Esophagus squamous epithelium (tissue), 5 donors: ENCODE measurements at regions not wholly inside any gene's neighbourhood (a gene's known extent, or its start where the extent isn't known, plus 50 kb on each side); places are given as distances from the start of the nearest gene placed in this dataset.

Source experiments
- DNase-seq: peaks from one replicate; lab custom pipeline; 2025; lab: John Stamatoyannopoulos, UW
- H3K27ac ChIP-seq, 4 donors: fragments of 200-600 bp; sonication (generic); one replicate each; pipeline ENCODE4 v1.5.1; 2016 to 2019; ENCODE audit warnings: mild to moderate bottlenecking in 1 of 4
- H3K27me3 ChIP-seq, 4 donors: fragments of 200-600 bp; sonication (generic); 1 replicate in 3 of 4; 2 replicates in 1 of 4; pipeline versions ENCODE4 v1.5.1 to v1.6.0; 2017 to 2021; ENCODE audit warnings: antibody characterized with exemption in 1 of 4
- H3K36me3 ChIP-seq, 3 donors: fragments of 200-600 bp; sonication (generic); one replicate each; pipeline ENCODE4 v1.5.1; 2016 to 2019
- H3K4me1 ChIP-seq, 3 donors: fragments of 200-600 bp; sonication (generic); one replicate each; pipeline ENCODE4 v1.5.1; 2017 to 2019
- H3K4me3 ChIP-seq, 4 donors: fragments of 200-600 bp; sonication (generic); 1 replicate in 3 of 4; 2 replicates in 1 of 4; pipeline ENCODE4 v1.5.1; 2016 to 2019; ENCODE audit warnings: mild to moderate bottlenecking in 2 of 4, moderate library complexity in 1 of 4
- H3K9me3 ChIP-seq, 3 donors: fragments of 200-600 bp; sonication (generic); one replicate each; pipeline ENCODE4 v1.5.1; 2016 to 2019
- CTCF ChIP-seq, 6 experiments: fragments of 450-650 bp in 4 of 6; fragments of 200-600 bp in 2 of 6; sonication (generic) in 2 of 6; IDR thresholded peaks; one replicate each; pipeline ENCODE4 v1.5.1; 2016 to 2019; ENCODE audit warnings: antibody characterized with exemption in 6 of 6, mild to moderate bottlenecking in 4 of 6, moderate library complexity in 4 of 6
- POLR2A ChIP-seq, 4 donors: fragments of 450-650 bp; IDR thresholded peaks; one replicate each; pipeline ENCODE4 v1.6.1; 2017; ENCODE audit warnings: antibody characterized with exemption in 4 of 4, mild to moderate bottlenecking in 4 of 4, moderate library complexity in 3 of 4
- WGBS, 2 donors: methylation state at CpG; one replicate each; pipeline ENCODE4 v1.1.5; 2018; 5-methylcytosine and 5-hydroxymethylcytosine counted together
- intact Hi-C: fragments of 100-400 bp; cut with DNase I; formaldehyde crosslinking; loops from one replicate; pipeline ENCODE4 v1.15.0; 2022
- donor health status: DM: yes; HTN: yes; CAD: no.

DNA sequence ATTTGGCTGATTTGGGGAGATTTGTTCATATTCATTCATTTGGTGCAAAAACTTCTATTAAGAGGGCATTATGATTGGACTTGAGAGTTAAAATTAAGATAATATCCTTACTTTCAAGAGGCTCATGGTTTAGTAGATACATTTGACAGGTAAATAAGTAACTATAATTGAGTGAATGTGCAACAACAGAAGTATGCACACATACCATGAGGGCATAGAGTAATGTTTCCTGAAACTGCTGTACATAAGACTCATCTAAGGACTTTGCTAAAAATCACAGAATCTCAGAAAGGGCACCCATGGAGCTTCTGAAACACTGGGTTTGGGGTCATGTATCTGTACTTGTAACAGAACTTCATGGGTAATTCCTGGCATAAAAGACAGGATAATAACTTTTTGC lies 70.1 kb upstream of the PPP2R2B start:
- H3K36me3 ChIP-seq = no peaks in the 10 kb centered on the region
- no peak for DNase-seq
- H3K4me1 ChIP-seq = no peaks in the 10 kb centered on the region
- H3K9me3 ChIP-seq = no peaks in the 10 kb centered on the region
- TF ChIP-seq CTCF (IDR thresholded peaks at IDR 0.05) (no peak), POLR2A (IDR thresholded peaks at IDR 0.05) (no peak)
- intact Hi-C loops = no loop called here
- no peak overlapping the region for H3K4me3 ChIP-seq
- H3K27me3 ChIP-seq = no peaks in the 10 kb centered on the region
- H3K27ac ChIP-seq = no peak overlapping the region

DNA sequence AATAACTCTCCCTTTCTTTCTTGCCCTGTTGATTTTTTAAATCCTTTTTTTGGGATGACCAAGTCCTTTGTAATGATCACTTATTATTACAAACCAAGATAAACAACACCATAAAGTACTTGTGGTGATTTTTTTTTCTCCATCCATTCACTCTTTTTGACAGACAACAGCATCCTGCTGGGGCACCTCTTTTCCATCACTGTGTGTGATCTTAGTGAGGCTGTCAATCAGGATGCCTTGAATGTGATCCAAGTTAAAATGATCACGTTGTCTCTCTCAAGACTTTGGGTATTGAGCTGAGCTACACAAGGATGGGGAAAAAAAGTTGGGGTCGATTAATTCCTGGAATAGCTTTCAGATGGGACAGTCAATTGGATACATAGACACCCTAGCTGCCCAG lies 73.6 kb upstream of the PPP2R2B start:
- TF ChIP-seq CTCF (IDR thresholded peaks at IDR 0.05) (no peak), POLR2A (IDR thresholded peaks at IDR 0.05) (no peak)
- no peak for DNase-seq
- Histone ChIP-seq H3K4me3 (no peak overlapping the region), H3K4me1 (no peaks in the 10 kb centered on the region), H3K36me3 (no peaks in the 10 kb centered on the region), H3K27me3 (no peaks in the 10 kb centered on the region), H3K9me3 (no peaks in the 10 kb centered on the region), H3K27ac (no peak overlapping the region)
- WGBS, 2 donors = 40 to 54% methylated on average over 2 of the region's 2 CpGs
- intact Hi-C loops = no loop called here

DNA sequence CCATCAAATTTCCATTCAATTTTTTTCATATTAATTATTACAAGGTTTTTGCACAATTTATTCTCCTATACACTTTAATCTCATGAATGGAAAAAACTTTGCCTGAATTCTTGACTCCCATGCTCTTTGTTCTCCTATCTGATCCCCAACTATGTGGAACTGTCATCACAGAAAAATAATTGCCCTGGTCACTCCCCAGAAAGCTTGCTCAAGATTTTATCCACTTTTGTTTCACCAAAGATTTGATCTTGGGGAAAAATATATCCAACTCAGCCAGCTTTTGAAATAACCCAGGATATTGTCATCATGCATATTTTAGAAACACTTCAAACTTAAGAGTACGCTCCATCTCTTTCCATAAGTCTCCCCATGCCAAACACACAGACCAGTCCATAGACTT lies 77.7 kb upstream of the PPP2R2B start:
- DNase-seq = no peak

GRCh38 chr5:146959360-146959759 lies 80.8 kb upstream of the PPP2R2B start:
- no peak for DNase-seq
- H3K9me3 ChIP-seq = no peaks in the 10 kb centered on the region
- TF ChIP-seq CTCF (IDR thresholded peaks at IDR 0.05) (no peak), POLR2A (IDR thresholded peaks at IDR 0.05) (no peak)
- no peaks in the 10 kb centered on the region for H3K4me1 ChIP-seq
- H3K27ac ChIP-seq = no peak overlapping the region
- no peaks in the 10 kb centered on the region for H3K36me3 ChIP-seq
- intact Hi-C loops = no loop called here
- H3K4me3 ChIP-seq = no peak overlapping the region
- no peaks in the 10 kb centered on the region for H3K27me3 ChIP-seq

More for the DNA sequence above, 77.7 kb upstream of the PPP2R2B start:
- TF ChIP-seq CTCF (IDR thresholded peaks at IDR 0.05) (no peak), POLR2A (IDR thresholded peaks at IDR 0.05) (no peak)
- no peak overlapping the region for H3K4me3 ChIP-seq
- H3K27me3 ChIP-seq = no peaks in the 10 kb centered on the region
- H3K27ac ChIP-seq = no peak overlapping the region
- no peaks in the 10 kb centered on the region for H3K9me3 ChIP-seq
- H3K36me3 ChIP-seq = no peaks in the 10 kb centered on the region
- WGBS, 2 donors = 82 to 100% methylated on average over 1 of the region's 1 CpG
- H3K4me1 ChIP-seq = no peaks in the 10 kb centered on the region
- intact Hi-C loops = no loop called here

GRCh38 chr5:146962801-146963355 lies 84.3 kb upstream of the PPP2R2B start:
- no peaks in the 10 kb centered on the region for H3K36me3 ChIP-seq
- no peak overlapping the region for H3K27ac ChIP-seq
- H3K4me1 ChIP-seq = peaks cover 0 to 7% (median 0%) of the 10 kb centered on the region in 3 donors
- no peak for DNase-seq
- intact Hi-C loops = no loop called here
- TF ChIP-seq POLR2A (IDR thresholded peaks at IDR 0.05) (no peak), CTCF (IDR thresholded peaks at IDR 0.05) (no peak)
- H3K27me3 ChIP-seq = no peaks in the 10 kb centered on the region
- H3K4me3 ChIP-seq = no peak overlapping the region
- 89 to 100% methylated on average over 1 of the region's 1 CpG for WGBS, 2 donors
- no peaks in the 10 kb centered on the region for H3K9me3 ChIP-seq
